GM12874 (cell line): ENCODE measurements at regions not wholly inside any gene's neighbourhood (a gene's known extent, or its start where the extent isn't known, plus 50 kb on each side); places are given as distances from the start of the nearest gene placed in this dataset.
A peak's percentile ranks its signal among the peaks of the same experiment; 100 is the strongest.

ENCODE experiments used
- TF ChIP-seq, protein P1 (sequence below): IDR thresholded peaks from 2 replicates; pipeline ENCODE4 v1.5.1; 2011; ENCODE audit warnings: low read depth, mild to moderate bottlenecking, control low read depth, low read length, moderate library complexity; ENCODE audit not compliant: insufficient read depth

DNA sequence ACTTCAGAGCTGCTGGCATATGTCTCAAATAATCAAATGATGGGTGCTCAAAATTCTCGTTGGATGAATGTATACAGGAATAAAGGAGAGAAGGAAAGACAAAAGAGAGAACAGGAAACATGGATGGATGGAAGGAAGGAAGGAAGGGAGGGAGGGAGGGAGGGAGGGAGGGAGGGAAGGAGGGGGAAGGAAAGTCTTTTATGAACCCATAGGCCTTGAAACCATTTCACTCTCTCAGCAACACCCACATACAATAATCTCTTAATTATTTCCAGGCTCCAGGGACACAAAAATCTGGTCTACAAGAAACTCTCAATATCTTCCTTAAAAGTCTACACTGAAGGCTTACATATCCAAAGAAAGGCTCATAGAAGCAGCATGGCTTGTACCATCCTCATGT lies 363.4 kb upstream of the TMPO start:
- TF ChIP-seq, protein P1, sequence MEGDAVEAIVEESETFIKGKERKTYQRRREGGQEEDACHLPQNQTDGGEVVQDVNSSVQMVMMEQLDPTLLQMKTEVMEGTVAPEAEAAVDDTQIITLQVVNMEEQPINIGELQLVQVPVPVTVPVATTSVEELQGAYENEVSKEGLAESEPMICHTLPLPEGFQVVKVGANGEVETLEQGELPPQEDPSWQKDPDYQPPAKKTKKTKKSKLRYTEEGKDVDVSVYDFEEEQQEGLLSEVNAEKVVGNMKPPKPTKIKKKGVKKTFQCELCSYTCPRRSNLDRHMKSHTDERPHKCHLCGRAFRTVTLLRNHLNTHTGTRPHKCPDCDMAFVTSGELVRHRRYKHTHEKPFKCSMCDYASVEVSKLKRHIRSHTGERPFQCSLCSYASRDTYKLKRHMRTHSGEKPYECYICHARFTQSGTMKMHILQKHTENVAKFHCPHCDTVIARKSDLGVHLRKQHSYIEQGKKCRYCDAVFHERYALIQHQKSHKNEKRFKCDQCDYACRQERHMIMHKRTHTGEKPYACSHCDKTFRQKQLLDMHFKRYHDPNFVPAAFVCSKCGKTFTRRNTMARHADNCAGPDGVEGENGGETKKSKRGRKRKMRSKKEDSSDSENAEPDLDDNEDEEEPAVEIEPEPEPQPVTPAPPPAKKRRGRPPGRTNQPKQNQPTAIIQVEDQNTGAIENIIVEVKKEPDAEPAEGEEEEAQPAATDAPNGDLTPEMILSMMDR = no peak

DNA sequence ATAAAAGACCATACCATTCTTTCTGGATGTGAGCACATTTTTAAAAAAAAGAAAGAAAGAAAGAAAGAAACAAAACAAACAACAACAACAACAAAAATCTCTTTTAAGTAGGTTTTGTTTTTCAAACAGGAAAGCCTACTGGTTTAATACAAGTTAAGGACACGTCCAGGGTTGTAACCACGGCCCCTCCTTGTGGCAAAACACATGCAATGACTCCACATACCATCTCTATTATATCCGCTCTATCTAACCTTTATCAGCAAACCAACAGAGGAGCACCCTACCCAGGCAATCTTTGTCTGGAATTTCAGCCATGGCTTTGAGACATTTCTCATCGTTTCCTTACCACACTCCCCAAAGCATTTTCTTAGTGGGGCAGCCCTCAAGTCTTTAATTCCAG lies 360.5 kb upstream of the TMPO start:
- TF ChIP-seq, protein P1 = 0 out of 2 replicates have a peak, but pooled peaks have one; percentile 18

DNA sequence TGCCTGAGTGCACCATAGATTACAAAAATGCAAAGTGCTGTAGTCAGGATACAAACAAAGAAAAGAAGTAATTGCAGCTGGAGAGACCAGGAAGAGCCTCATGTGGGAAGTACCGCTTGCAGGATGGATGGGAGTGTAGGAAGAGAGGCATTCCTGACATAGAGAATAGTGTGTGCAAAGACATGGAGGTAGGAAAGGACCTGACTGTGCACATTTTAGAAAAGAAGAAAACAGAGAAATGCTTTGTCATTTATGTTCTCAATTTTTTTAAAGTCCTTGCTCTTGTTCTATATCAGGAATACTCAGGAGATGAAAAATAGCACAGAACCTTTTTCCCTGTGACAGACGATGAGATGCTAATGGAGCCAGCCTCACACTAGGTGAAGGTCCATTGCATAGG lies 358.7 kb upstream of the TMPO start:
- TF ChIP-seq, protein P1 = no peak

DNA sequence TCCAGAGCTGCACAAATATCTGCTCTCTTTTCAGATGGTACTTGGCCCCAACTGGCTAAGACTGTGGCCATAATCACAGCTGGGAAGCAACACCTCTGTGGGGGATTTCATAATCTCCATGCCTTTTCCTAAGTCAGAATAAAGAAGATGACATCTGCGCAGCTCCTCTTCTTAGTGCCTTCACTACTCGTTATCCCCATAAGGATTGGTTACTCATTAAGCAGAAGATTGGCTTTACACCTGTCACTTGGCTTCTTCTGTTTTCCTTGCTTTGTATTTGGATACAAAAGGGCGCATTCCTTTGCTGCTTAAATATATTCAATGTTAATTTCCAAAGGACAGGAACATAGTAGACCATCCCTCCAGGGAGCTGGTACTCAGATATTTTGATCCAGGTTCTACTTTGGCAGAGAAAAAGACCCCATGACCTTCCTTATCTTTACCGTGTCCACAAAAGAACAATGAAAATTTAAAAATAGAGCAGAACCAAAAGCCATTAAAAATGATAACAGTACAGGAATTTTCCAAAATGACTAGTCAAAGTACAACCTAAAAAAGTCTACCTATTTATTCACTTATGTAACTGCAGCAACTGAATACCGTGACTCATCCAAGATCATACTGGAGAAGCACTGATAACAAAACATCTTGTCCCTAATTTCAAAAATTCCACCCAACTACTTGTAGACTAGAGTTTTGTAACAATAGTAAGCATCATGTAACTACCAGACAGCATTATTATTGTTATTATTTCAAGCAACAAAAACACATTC lies 352.3 kb upstream of the TMPO start:
- TF ChIP-seq, protein P1 = no peak

DNA sequence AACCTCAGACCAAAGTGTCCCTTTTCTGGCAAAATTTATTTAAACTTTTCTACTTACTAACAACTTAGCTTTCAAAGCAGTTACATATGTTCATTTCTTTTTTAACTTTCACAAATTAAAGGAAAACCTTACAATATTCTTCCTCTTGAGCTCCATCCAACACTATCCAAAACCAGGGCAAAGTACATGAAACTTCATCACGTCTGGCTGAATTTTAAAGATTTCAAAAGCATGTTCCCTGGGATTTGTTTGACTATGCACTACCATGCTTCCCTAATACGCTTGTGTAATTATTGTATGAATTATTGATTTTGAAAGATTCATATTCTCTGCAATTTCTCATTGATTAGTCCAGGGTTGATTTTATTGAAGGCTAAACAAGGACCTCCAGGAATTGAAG lies 343.1 kb upstream of the TMPO start:
- TF ChIP-seq, protein P1 = no peak

DNA sequence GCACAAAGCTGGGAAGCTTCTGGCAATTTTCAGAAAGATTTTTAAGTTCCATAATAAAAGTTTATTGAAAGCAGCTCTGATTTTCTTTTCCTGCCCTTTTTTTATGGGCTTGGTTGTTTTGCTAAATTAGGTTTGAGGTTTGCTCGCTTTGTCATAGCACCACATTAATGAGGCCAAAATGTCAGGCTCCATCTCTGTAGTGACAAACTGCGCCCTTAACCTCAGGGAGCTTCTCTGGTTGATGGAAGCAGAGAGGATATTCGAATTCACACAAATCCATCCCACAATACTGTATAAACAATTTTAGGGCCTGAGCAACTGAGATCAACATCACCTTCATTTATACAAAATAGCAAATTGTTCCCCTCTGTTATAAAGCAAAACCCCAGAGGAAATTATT lies 342.6 kb upstream of the TMPO start:
- TF ChIP-seq, protein P1 = no peak

DNA sequence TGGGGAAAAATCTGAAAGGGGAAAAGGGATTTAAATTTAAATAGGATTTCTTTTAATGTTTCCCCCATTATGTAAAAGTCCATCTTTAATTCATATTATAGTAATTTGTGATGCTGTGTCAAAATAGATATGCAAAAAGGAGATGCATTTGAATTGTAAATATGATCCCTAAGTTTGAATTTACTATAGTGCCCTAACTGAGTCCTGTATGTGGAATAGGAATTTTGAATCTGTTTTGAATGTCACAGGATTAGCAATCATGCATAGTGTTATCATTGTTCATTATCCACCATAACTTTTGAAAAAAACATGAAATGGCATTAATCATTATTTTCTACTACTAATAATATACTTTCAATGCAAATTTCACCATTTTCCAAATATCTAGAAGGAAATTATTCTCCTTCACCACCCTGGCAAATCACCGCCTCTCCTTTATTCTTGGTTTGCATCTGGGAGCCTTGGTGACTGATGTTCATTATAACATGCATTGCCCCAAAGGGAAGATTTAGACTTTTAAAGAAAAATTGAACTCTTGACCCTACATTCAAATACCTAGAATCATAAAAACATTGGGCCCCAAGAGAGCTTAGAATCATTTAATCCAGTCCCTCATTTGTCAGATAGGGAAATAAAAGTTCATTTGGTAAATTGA lies 341.5 kb upstream of the TMPO start:
- TF ChIP-seq, protein P1 = no peak
